NOMO-1 treated with DMSO at 0.1 percent for 48 hours (cell line): ENCODE measurements at regions not wholly inside any gene's neighbourhood (a gene's known extent, or its start where the extent isn't known, plus 50 kb on each side); places are given as distances from the start of the nearest gene placed in this dataset.
"Not testable (repeated sequence)": the region's sequence is repeated elsewhere in the genome, so short reads cannot be mapped to it uniquely, and the experiment has no call there.

Experiments used
- DNase-seq: peaks from one replicate; lab custom pipeline; 2025; ENCODE audit not compliant: unreplicated experiment; lab: John Stamatoyannopoulos, UW

- no peak for DNase-seq
Observed at GRCh38 chrX:125089761-125090445, 229.8 kb upstream of the TEX13C start.

- no peak for DNase-seq
Observed at GRCh38 chrX:125093852-125094251, 225.8 kb upstream of the TEX13C start.

GRCh38 chrX:125094901-125095300 is 224.8 kb upstream of the TEX13C start:
- DNase-seq = no peak

GRCh38 chrX:125096469-125096868 is 223.2 kb upstream of the TEX13C start:
- DNase-seq = no peak

- DNase-seq = no peak
Observed at GRCh38 chrX:125096870-125097269, 222.8 kb upstream of the TEX13C start.

- no peak for DNase-seq
Observed at GRCh38 chrX:125101971-125102755, 217.5 kb upstream of the TEX13C start.

GRCh38 chrX:125103693-125104092 is 216.0 kb upstream of the TEX13C start:
- DNase-seq = no peak

- DNase-seq = no peak
Observed at GRCh38 chrX:125108921-125109320, 210.8 kb upstream of the TEX13C start.

- peak; percentile 14 for DNase-seq
Observed at GRCh38 chrX:125131164-125131563, 188.5 kb upstream of the TEX13C start.

GRCh38 chrX:125132274-125132673 is 187.4 kb upstream of the TEX13C start:
- DNase-seq = peak; percentile 29

- DNase-seq = no peak
Observed at GRCh38 chrX:125137521-125137920, 182.2 kb upstream of the TEX13C start.

- no peak for DNase-seq
Observed at GRCh38 chrX:125150231-125150630, 169.4 kb upstream of the TEX13C start.

GRCh38 chrX:125151146-125151545 is 168.5 kb upstream of the TEX13C start:
- no peak for DNase-seq

- no peak for DNase-seq
Observed at GRCh38 chrX:125152011-125152410, 167.7 kb upstream of the TEX13C start.

- no peak for DNase-seq
Observed at GRCh38 chrX:125153621-125154020, 166.1 kb upstream of the TEX13C start.

GRCh38 chrX:125154288-125155257 is 165.1 kb upstream of the TEX13C start:
- DNase-seq = not testable (repeated sequence)

- not testable (repeated sequence) for DNase-seq
Observed at GRCh38 chrX:125155296-125156033, 164.2 kb upstream of the TEX13C start.

GRCh38 chrX:125170459-125170858 is 149.2 kb upstream of the TEX13C start:
- peak; percentile 5 for DNase-seq

- DNase-seq = no peak
Observed at GRCh38 chrX:125172531-125172930, 147.1 kb upstream of the TEX13C start.

GRCh38 chrX:125175991-125176584 is 143.6 kb upstream of the TEX13C start:
- DNase-seq = no peak
